ENCODE measurements at regions not wholly inside any gene's neighbourhood (a gene's known extent, or its start where the extent isn't known, plus 50 kb on each side); places are given as distances from the start of the nearest gene placed in this dataset.

GRCh38 chr18:37987901-37988300, 422.3 kb upstream of the CELF4 start (continued):
- TF ChIP-seq MLLT1 (IDR thresholded peaks at IDR 0.05) = no peak
- no peak for TF ChIP-seq TCF3 (IDR thresholded peaks at IDR 0.05; ENCODE audit: borderline replicate concordance, insufficient read depth, low read depth, low read length)
- no peak for TF ChIP-seq ZZZ3 (IDR thresholded peaks at IDR 0.05; ENCODE audit: control insufficient read depth, insufficient read length, low read depth)
- no peak for TF ChIP-seq RAD51 (IDR thresholded peaks at IDR 0.05)

GRCh38 chr18:37986665-37987064, 421.1 kb upstream of the CELF4 start:
- Histone ChIP-seq H3K9ac (ENCODE audit: control insufficient read depth, insufficient read depth, low read length) (no peak overlapping the region), H3K27me3 (replicated peaks in 1 of 2; ENCODE audit: control insufficient read depth in 2 of 2, insufficient read depth in 2 of 2, low read length in 1 of 2) (no peaks in the 10 kb centered on the region), H3K9me3 (replicated peaks; ENCODE audit: control insufficient read depth, insufficient read depth, low read length) (no peaks in the 10 kb centered on the region), H3K27ac (ENCODE audit: control insufficient read depth, insufficient read depth) (no peak overlapping the region), H3K4me1 (ENCODE audit: control insufficient read depth, insufficient read depth, low read length) (no peaks in the 10 kb centered on the region), H4K20me1 (ENCODE audit: control insufficient read depth, insufficient read depth) (no peaks in the 10 kb centered on the region), H2AFZ (ENCODE audit: control insufficient read depth, low read depth, low read length) (no peak overlapping the region), H3K36me3 (ENCODE audit: control insufficient read depth in 2 of 2, insufficient read depth in 2 of 2, low read length in 1 of 2) (no peaks in the 10 kb centered on the region), H3K4me2 (ENCODE audit: control insufficient read depth, insufficient read depth) (no peak overlapping the region), H3K4me3 (no peak overlapping the region), H3K79me2 (ENCODE audit: control insufficient read depth, insufficient read depth, low read length) (no peaks in the 10 kb centered on the region)
- FAIRE-seq = no peak
- ChIA-PET CTCF (no interaction called here), RAD21 (ENCODE audit: unreplicated experiment) (no interaction called here), POLR2A (no interaction called here), SMC1A (ENCODE audit: uncharacterized antibody, unreplicated experiment) (no interaction called here)
- in situ Hi-C loops (cut with MboI) = no loop called here
- BruUV-seq (replicated peaks) = no TSS peak
- intact Hi-C loops (cut with micrococcal nuclease; ENCODE audit: unreplicated experiment) = no loop called here
- ATAC-seq = no peak
- WGBS (ENCODE audit: insufficient coverage, insufficient replicate concordance, low lambda C conversion rate, missing lambda C conversion rate) = 21% methylated on average over 4 of the region's 4 CpGs
- no peak for DNase-seq (ENCODE audit: low read depth, low spot score)
- TF ChIP-seq HDAC6 (IDR thresholded peaks at IDR 0.05; ENCODE audit: unreplicated experiment) (no peak), CBX5 (IDR thresholded peaks at IDR 0.05; ENCODE audit: low read depth) (no peak), CHD2 (IDR thresholded peaks at IDR 0.05; ENCODE audit: borderline replicate concordance, low read depth, low read length) (no peak), ZBTB33 (IDR thresholded peaks at IDR 0.05) (no peak), USF1 (IDR thresholded peaks at IDR 0.05; ENCODE audit: borderline replicate concordance, extremely low read length, insufficient read depth, low read depth, low read length) (no peak), ZNF622 (IDR thresholded peaks at IDR 0.05) (no peak), NFYA (IDR thresholded peaks at IDR 0.05; ENCODE audit: borderline replicate concordance, low read depth, low read length) (no peak), CTCF (IDR thresholded peaks at IDR 0.05 in 2 of 3, conservative IDR thresholded peaks at IDR 0.05 in 1 of 3; ENCODE audit: control insufficient read depth in 2 of 3, extremely low read depth in 1 of 3, insufficient read depth in 1 of 3, low read depth in 3 of 3, low read length in 3 of 3) (no peak), FOXK2 (IDR thresholded peaks at IDR 0.05) (no peak), BCL3 (IDR thresholded peaks at IDR 0.05; ENCODE audit: borderline replicate concordance, insufficient read depth, low read depth, low read length, poor library complexity, severe bottlenecking) (no peak), EGR1 (IDR thresholded peaks at IDR 0.05; ENCODE audit: borderline replicate concordance in 1 of 2, low read depth in 2 of 2, low read length in 2 of 2) (no peak), MYB (IDR thresholded peaks at IDR 0.05; ENCODE audit: borderline replicate concordance, low read depth, low read length) (no peak)

All from GM12878 (cell line).